IgD-negative memory B cell (primary cell): ENCODE measurements at regions not wholly inside any gene's neighbourhood (a gene's known extent, or its start where the extent isn't known, plus 50 kb on each side); places are given as distances from the start of the nearest gene placed in this dataset.
"Not testable (repeated sequence)": the region's sequence is repeated elsewhere in the genome, so short reads cannot be mapped to it uniquely, and the experiment has no call there.

Experiments
- H3K27ac Mint-ChIP-seq, 3 donors: one replicate each; pipeline ENCODE4 v1.8.0; 2020 to 2022; ENCODE audit warnings: mild to moderate bottlenecking in 3 of 3, mixed read lengths in 3 of 3, moderate library complexity in 1 of 3
- H3K27me3 Mint-ChIP-seq: one replicate; pipeline ENCODE4 v1.8.0; 2021; ENCODE audit warnings: mixed read lengths
- H3K36me3 Mint-ChIP-seq: one replicate; pipeline ENCODE4 v1.8.0; 2020; ENCODE audit warnings: mild to moderate bottlenecking, mixed read lengths
- H3K4me1 Mint-ChIP-seq, 3 donors: one replicate each; pipeline ENCODE4 v1.8.0; 2020 to 2022; ENCODE audit warnings: mixed read lengths in 3 of 3, mild to moderate bottlenecking in 1 of 3
- H3K4me3 Mint-ChIP-seq, 4 donors: one replicate each; pipeline ENCODE4 v1.8.0; 2020 to 2022; ENCODE audit warnings: mild to moderate bottlenecking in 4 of 4, mixed read lengths in 4 of 4, moderate library complexity in 3 of 4
- H3K9me3 Mint-ChIP-seq, 3 donors: one replicate each; pipeline ENCODE4 v1.8.0; 2020 to 2021; ENCODE audit warnings: mixed read lengths in 3 of 3, mild to moderate bottlenecking in 1 of 3

DNA sequence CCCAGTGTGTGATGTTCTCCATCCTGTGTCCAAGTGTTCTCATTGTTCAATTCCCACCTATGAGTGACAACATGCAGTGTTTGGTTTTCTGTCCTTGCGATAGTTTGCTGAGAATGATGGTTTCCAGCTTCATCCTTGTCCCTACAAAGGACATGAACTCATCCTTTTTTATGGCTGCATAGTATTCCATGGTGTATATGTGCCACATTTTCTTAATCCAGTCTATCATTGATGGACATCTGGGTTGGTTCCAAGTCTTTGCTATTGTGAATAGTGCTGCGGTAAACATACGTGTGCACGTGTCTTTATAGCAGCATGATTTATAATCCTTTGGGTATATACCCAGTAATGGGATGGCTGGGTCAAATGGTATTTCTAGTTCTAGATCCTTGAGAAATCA is 134.3 kb downstream of the CCDC71L start:
- H3K27ac Mint-ChIP-seq, H3K4me1 Mint-ChIP-seq, H3K27me3 Mint-ChIP-seq, H3K36me3 Mint-ChIP-seq, H3K9me3 Mint-ChIP-seq, H3K4me3 Mint-ChIP-seq: not testable (repeated sequence)

DNA sequence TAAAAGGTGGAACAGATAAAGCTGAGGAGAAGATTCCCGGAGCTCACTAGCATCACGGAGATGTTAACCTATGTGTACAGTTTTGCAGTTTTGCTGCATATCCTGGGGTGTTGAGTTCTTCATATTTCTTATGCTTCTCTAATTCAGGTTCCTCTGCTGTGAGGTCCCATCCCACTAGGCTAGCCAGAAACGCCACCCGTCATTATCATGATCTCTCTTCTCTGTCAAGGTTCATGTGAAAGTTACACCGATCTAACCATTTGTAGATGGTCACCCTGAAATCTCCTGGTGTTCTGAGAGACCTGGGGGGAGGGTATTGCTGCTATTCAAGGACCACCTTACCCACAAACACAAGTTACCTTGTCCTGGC is 136.3 kb downstream of the CCDC71L start:
- peaks cover 3% of the 10 kb centered on the region for H3K27me3 Mint-ChIP-seq
- no peak overlapping the region for H3K4me3 Mint-ChIP-seq
- no peaks in the 10 kb centered on the region for H3K4me1 Mint-ChIP-seq
- H3K9me3 Mint-ChIP-seq: no peaks in the 10 kb centered on the region
- H3K27ac Mint-ChIP-seq: no peak overlapping the region
- no peaks in the 10 kb centered on the region for H3K36me3 Mint-ChIP-seq

DNA sequence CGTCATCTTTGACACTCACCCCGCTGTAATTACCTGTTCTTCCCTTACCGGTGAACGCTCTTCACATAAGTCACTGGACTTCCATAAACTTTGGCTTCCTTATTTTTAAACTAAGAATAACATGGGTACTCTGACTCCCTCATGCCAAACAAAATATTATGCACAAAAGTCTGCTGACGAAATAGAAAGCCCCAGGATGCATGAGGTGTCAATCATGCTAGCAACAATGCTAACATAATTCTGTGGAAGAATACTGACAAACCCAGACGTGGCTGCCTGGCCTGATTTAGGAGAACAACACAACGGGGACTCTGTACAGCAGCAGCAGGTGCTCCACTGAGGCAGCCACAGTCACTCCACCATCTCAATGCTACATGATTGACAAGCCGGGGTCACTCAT is 137.5 kb downstream of the CCDC71L start:
- Mint-ChIP-seq H3K4me3 (no peak overlapping the region), H3K9me3 (no peaks in the 10 kb centered on the region), H3K4me1 (no peaks in the 10 kb centered on the region), H3K36me3 (no peaks in the 10 kb centered on the region), H3K27me3 (peaks cover 9% of the 10 kb centered on the region), H3K27ac (peak overlapping the region in 1 of 3 donors; percentile 9)

DNA sequence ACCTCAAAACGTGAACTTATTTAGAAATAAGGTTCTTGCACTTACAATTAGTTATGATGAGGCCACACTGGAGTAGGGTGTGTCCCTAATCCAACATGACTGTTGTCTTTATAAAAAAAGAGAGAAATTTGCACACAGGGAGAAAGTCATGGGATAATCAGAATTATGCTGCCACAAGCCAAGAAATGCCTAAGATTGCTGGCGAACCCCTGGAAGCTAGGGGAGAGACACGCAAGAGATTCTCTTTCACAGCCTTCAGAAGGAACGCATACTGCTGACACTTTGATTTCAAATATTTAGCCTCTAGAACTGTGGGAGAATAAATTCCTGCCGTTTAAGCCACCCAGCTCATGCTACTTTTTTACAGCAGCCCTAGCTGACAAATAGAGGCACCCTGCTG is 138.3 kb downstream of the CCDC71L start:
- H3K27me3 Mint-ChIP-seq: peaks cover 9% of the 10 kb centered on the region
- H3K4me1 Mint-ChIP-seq: no peaks in the 10 kb centered on the region
- H3K27ac Mint-ChIP-seq: no peak overlapping the region
- H3K36me3 Mint-ChIP-seq: no peaks in the 10 kb centered on the region
- H3K9me3 Mint-ChIP-seq: no peaks in the 10 kb centered on the region
- H3K4me3 Mint-ChIP-seq: no peak overlapping the region

DNA sequence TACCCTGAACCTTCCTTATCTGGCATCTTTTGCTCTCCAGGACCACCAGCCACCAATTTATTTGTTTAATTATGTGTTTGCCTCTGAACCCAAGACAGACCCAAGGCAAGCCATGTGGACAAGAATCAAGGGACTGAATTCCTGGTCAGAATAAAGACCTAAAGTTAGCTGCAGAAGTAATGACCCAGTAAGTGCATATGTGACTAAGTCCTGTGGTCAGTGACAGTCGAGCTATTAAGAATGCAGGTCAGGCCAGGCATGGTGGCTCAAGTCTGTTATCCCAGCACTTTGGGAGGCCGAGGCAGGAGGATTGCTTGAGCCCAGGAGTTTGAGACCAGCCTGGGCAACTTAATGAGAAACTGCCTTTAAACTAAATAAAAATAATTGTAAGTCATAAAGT is 139.4 kb downstream of the CCDC71L start:
- Mint-ChIP-seq H3K4me1 (no peaks in the 10 kb centered on the region), H3K9me3 (no peaks in the 10 kb centered on the region), H3K4me3 (no peak overlapping the region), H3K36me3 (no peaks in the 10 kb centered on the region), H3K27ac (no peak overlapping the region), H3K27me3 (peaks cover 12% of the 10 kb centered on the region)

DNA sequence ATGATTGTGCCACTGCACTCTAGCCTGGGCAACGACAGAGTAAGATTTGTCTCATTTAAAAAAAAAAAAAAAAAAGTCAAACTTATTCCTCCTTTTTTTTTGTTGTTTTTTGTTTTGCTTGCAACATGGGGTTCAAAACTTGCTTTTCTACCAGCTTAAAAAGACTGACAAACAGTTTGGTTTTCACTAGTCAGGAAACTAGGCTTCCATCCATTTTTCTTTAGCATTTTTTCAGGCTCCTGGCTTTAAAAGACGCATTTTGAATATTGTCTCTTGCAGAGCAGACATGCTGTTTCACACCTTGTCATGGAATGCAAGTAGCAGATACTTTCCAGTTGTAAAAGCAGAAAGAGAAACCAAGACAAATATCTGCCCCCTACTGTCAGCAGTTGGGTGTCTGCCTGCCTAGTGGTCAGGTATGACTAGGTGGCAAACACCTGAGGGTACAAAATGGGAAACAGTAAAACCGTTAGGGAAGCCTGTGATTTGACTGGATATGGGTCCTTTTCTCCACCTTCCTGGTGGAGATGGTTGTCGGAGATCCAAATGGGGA is 139.9 kb downstream of the CCDC71L start:
- Mint-ChIP-seq H3K4me3 (no peak overlapping the region), H3K4me1 (no peaks in the 10 kb centered on the region), H3K27me3 (peaks cover 12% of the 10 kb centered on the region), H3K36me3 (no peaks in the 10 kb centered on the region), H3K9me3 (no peaks in the 10 kb centered on the region), H3K27ac (no peak overlapping the region)

DNA sequence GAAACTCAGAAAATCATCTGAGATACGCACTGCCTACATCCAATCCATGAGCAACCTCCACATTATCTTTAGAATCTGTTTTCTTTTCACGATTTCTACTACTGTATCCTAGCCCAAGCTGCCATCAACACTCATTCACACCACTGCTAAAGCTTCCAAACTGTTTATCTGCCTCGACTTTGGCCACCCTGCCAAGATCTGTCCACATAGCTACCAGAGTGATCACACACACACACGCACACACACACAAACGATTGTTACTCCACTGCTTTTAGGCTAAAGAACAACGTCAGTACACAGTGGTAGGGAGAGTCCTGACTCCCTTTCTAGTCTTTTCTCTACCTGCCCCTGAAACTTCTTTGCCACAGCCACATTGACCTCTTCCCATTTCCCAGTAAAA is 142.0 kb downstream of the CCDC71L start:
- no peaks in the 10 kb centered on the region for H3K4me1 Mint-ChIP-seq
- no peak overlapping the region for H3K4me3 Mint-ChIP-seq
- H3K36me3 Mint-ChIP-seq: no peaks in the 10 kb centered on the region
- H3K27me3 Mint-ChIP-seq: peaks cover 14% of the 10 kb centered on the region
- no peak overlapping the region for H3K27ac Mint-ChIP-seq
- H3K9me3 Mint-ChIP-seq: peaks cover 0 to 2% (median 0%) of the 10 kb centered on the region in 3 donors

DNA sequence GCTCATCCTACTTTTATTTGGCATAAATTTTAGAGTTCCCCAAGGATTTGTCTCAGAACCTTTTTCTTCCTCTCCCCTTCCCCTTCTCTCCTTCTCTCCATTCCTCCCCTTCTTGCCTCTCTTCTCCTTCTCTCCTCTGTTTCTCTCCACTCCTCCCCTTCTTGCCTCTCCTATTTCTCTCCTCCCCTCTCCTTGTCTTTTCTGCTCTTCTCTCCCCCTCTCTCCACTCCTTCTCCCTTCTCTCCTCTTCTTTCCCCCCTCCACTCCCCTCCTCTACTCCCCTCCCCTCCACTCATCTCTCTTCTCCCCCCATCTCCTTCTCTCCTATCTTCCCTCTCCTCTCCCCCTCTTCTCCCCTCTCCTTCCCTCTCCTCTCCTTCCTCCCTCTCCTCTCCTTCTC is 142.7 kb downstream of the CCDC71L start:
- H3K27me3 Mint-ChIP-seq: peaks cover 14% of the 10 kb centered on the region
- no peak overlapping the region for H3K27ac Mint-ChIP-seq
- H3K36me3 Mint-ChIP-seq: no peaks in the 10 kb centered on the region
- H3K9me3 Mint-ChIP-seq: peaks cover 0 to 2% (median 0%) of the 10 kb centered on the region in 3 donors
- H3K4me3 Mint-ChIP-seq: no peak overlapping the region
- H3K4me1 Mint-ChIP-seq: no peaks in the 10 kb centered on the region

DNA sequence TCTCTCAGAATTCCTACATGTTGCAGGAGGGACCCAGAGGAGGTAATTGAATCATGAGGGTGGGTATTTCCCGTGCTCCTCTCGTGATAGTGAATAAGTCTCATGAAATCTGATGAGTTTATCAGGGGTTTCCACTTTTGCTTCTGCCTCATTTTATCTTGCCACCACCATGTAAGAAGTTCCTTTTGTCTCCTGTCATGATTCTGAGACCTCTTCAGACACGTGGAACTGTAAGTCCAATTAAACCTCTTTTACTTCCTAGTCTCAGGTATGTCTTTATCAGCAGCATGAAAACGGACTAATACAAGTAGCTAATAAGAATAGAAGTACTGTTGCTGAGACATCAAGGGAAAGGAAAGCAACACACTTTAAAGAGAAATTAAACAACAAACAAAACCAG is 143.4 kb downstream of the CCDC71L start:
- Mint-ChIP-seq H3K4me1 (no peaks in the 10 kb centered on the region), H3K27me3 (peaks cover 14% of the 10 kb centered on the region), H3K36me3 (no peaks in the 10 kb centered on the region), H3K9me3 (peaks cover 0 to 2% (median 0%) of the 10 kb centered on the region in 3 donors), H3K27ac (no peak overlapping the region), H3K4me3 (no peak overlapping the region)

DNA sequence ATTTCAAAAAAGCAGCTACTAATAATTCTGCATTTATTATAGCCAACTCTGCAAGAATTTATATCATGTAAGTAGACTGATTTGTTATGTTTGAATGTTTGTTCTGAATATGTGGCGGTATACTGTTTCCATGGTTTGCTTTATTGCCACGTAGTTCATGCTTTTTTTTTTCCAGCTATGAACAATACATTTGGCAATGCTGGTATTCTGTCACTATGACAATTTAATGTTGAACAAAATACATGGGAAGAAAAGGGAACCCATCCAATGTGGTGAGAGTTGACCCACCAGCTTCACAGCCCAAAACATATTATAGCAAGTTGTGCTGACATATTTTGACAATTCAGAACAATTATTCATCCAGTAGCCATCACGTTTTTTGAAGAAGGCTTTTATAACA is 145.6 kb downstream of the CCDC71L start:
- Mint-ChIP-seq H3K36me3 (no peaks in the 10 kb centered on the region), H3K27me3 (peaks cover 14% of the 10 kb centered on the region), H3K4me3 (no peak overlapping the region), H3K27ac (no peak overlapping the region), H3K9me3 (peaks cover 0 to 2% (median 0%) of the 10 kb centered on the region in 3 donors), H3K4me1 (no peaks in the 10 kb centered on the region)

DNA sequence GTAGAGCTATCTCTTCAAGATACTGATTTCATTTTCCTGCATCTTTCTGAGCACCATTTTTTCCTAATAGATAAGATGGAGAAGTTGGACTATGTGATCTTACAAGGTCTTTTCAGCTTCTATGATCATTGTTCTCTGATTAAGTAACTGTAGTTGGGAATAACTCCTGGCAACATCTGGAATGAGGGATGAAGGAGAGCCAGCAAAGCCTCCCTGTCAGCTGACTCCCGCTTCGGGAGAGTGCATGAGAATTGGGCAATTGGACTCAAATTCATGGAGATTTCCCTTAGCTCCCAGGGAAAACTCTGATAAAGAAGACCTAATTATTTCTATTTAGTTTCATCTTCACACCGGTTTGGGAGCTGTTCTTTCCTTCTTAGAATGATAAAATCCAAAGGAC is 146.1 kb downstream of the CCDC71L start:
- peaks cover 11% of the 10 kb centered on the region for H3K27me3 Mint-ChIP-seq
- H3K4me1 Mint-ChIP-seq: no peaks in the 10 kb centered on the region
- H3K4me3 Mint-ChIP-seq: no peak overlapping the region
- peaks cover 0 to 2% (median 0%) of the 10 kb centered on the region in 3 donors for H3K9me3 Mint-ChIP-seq
- peaks cover under 1% of the 10 kb centered on the region for H3K36me3 Mint-ChIP-seq
- no peak overlapping the region for H3K27ac Mint-ChIP-seq

DNA sequence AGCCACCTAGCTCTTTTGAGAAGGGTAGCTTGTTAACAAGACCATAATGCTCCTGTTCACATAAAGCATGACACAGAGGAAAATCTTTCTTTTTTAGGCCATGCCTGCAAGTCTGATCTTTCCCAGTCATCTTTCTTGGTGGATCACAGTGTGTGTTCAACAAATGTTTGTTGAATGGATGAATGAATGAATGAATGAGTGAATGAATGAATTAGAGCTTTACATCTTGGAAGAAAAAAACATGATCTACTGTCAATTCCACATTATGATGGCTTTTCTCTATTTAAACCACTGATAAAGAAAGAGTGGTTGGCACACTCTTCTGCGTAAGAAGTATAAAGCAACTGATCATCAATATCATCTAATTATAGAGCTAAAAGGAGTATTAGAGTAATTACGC is 148.7 kb downstream of the CCDC71L start:
- Mint-ChIP-seq H3K27me3 (peaks cover 9% of the 10 kb centered on the region), H3K4me3 (no peak overlapping the region), H3K4me1 (no peaks in the 10 kb centered on the region), H3K9me3 (peaks cover 0 to 2% (median 0%) of the 10 kb centered on the region in 3 donors), H3K36me3 (peaks cover 3% of the 10 kb centered on the region), H3K27ac (no peak overlapping the region)

DNA sequence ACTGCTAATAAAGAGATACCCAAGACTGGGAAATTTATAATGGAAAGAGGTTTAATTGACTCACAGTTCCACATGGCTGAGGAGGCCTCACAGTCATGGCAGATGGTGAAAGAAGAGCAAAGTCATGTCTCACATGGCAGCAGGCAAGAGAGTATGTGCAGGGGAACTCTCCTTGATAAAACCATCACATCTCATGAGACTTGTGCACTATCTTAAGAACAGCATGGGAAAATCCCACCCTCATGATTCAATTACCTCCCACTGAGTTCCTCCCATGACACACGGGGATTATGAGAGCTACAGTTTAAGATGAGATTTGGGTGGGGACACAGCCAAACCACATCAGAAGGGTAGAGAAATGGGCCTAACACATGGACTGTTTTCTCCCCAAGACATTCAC is 156.3 kb downstream of the CCDC71L start:
- no peak overlapping the region for H3K27ac Mint-ChIP-seq
- peaks cover 1% of the 10 kb centered on the region for H3K27me3 Mint-ChIP-seq
- H3K36me3 Mint-ChIP-seq: no peaks in the 10 kb centered on the region
- no peaks in the 10 kb centered on the region for H3K4me1 Mint-ChIP-seq
- no peak overlapping the region for H3K4me3 Mint-ChIP-seq
- H3K9me3 Mint-ChIP-seq: peaks cover 0 to 5% (median 0%) of the 10 kb centered on the region in 3 donors

DNA sequence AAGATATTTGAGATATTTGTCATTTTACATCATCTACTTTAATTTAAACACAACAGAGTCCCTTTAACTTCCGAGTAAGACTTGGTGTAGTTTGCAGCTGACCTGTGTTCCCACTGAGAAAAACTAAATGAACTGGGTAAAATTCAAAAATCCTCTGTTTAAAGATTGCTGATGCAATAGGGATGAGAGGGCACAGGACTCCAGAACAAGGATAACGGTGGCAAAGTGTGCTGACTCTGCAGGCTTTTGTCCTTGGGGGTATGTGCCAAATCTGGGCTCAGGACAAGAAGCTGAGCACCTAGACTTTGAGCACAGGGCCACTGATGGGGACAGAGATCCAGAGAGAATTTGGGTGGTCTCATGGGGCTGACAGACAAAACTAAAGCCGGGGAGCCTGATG is 156.8 kb downstream of the CCDC71L start:
- Mint-ChIP-seq H3K4me1 (no peaks in the 10 kb centered on the region), H3K9me3 (peaks cover 0 to 5% (median 0%) of the 10 kb centered on the region in 3 donors), H3K36me3 (no peaks in the 10 kb centered on the region), H3K27me3 (no peaks in the 10 kb centered on the region), H3K27ac (no peak overlapping the region), H3K4me3 (no peak overlapping the region)

DNA sequence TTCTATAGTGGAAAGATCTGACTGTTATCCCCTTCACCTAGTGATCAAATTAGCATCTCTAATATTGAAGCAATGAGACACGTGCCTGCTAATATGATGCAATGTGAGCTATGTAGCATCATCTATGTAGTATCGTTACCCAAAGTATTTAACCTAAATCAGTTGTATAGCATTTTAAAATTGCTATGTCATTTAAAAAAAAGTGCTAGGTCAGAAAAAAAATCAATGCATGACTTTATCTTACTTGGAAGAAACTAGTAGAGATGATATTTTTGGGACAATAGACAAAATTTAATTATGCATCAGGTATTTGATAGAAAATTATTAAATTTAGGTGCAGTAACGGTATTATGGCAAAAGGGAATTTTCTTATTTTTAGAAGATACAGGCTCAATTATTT is 157.3 kb downstream of the CCDC71L start:
- H3K27me3 Mint-ChIP-seq: no peaks in the 10 kb centered on the region
- no peaks in the 10 kb centered on the region for H3K36me3 Mint-ChIP-seq
- no peaks in the 10 kb centered on the region for H3K4me1 Mint-ChIP-seq
- no peak overlapping the region for H3K27ac Mint-ChIP-seq
- H3K9me3 Mint-ChIP-seq: peaks cover 0 to 5% (median 0%) of the 10 kb centered on the region in 3 donors
- H3K4me3 Mint-ChIP-seq: no peak overlapping the region

DNA sequence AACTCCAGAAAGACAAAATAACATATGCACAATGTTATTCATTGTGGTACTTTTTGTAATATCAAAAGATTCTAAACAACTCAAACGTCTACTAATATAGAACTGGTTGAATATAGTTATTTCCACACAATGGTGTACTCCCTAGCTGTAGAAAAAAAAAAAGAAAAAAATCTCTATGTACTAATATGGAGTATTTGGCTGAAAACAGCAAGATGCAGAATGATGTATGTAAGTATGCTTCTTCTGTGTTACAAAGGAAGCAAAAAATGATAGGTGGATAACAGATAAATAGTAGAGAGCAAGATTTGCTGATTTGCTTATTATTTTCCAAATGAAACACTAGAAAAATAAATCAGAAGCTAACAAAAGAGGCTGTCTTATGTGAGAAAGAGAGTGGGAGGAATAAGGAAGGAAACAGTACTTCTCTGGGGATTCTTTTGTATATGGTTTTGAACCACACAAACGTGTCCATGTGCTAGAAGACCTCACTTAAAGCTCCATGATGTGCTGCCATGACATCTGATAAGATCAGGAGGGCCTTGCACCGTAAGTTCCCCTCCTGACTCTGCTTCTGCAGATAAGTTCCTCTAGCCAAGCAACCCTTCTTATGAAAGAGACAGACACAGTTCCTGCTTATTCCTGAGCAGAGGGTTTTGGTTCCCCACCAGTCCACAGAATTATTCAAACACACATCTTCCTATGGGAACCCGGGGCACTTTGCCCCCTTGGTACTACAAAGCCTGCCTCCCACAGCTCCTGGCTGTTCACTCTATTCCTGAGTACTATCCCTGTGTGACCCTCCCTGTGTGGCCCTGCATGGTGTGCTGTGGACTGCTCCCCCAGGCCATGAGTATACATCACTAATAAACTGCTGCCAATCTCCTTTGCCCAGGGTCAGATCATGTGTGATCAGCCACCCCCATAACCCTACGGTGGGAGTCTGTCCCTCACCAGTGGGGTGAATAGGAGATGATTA is 159.1 kb downstream of the CCDC71L start:
- no peak overlapping the region for H3K4me3 Mint-ChIP-seq
- no peaks in the 10 kb centered on the region for H3K27me3 Mint-ChIP-seq
- peak overlapping the region in 1 of 3 donors; percentile 57 for H3K27ac Mint-ChIP-seq
- H3K36me3 Mint-ChIP-seq: no peaks in the 10 kb centered on the region
- H3K9me3 Mint-ChIP-seq: peaks cover 0 to 5% (median 0%) of the 10 kb centered on the region in 3 donors
- no peaks in the 10 kb centered on the region for H3K4me1 Mint-ChIP-seq
